Testis (tissue), 2 donors: ENCODE measurements at regions not wholly inside any gene's neighbourhood (a gene's known extent, or its start where the extent isn't known, plus 50 kb on each side); places are given as distances from the start of the nearest gene placed in this dataset.

ENCODE experiments used
- POLR2A ChIP-seq: fragments of 450-650 bp; IDR thresholded peaks from one replicate; pipeline ENCODE4 v1.6.1; 2017; ENCODE audit warnings: antibody characterized with exemption, mild to moderate bottlenecking, moderate library complexity
- TF ChIP-seq, protein P1 (sequence below), 3 experiments: fragments of 450-650 bp in 2 of 3; fragments of 200-600 bp in 1 of 3; sonication (generic) in 1 of 3; IDR thresholded peaks; one replicate each; pipeline ENCODE4 v1.5.1; 2016 to 2019; ENCODE audit warnings: antibody characterized with exemption in 3 of 3, mild to moderate bottlenecking in 2 of 3, moderate library complexity in 1 of 3

DNA sequence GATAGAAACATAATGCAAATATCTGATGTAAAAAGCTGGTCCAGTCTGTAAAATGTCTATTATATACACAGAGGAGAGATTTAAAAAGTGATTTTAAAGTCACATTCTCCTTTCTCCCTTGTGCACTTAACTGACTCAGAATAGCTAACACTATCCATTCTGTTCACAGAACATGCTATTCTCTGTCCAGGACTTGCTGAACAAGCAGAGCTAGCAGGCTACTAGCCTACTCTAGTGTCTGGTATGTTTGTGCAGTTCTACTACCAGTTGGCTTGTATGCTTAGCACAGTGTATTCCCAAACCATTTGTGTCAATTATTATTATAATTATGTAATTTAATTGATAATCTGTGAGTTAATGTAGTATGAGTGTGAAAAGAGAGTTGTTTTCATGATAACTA lies 161.7 kb upstream of the NUDT12 start:
- TF ChIP-seq, protein P1, sequence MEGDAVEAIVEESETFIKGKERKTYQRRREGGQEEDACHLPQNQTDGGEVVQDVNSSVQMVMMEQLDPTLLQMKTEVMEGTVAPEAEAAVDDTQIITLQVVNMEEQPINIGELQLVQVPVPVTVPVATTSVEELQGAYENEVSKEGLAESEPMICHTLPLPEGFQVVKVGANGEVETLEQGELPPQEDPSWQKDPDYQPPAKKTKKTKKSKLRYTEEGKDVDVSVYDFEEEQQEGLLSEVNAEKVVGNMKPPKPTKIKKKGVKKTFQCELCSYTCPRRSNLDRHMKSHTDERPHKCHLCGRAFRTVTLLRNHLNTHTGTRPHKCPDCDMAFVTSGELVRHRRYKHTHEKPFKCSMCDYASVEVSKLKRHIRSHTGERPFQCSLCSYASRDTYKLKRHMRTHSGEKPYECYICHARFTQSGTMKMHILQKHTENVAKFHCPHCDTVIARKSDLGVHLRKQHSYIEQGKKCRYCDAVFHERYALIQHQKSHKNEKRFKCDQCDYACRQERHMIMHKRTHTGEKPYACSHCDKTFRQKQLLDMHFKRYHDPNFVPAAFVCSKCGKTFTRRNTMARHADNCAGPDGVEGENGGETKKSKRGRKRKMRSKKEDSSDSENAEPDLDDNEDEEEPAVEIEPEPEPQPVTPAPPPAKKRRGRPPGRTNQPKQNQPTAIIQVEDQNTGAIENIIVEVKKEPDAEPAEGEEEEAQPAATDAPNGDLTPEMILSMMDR (IDR thresholded peaks at IDR 0.05), result no peak
- TF ChIP-seq POLR2A, result no peak
